NCI-H446 treated with DMSO at 0.1 percent for 48 hours (cell line): ENCODE measurements at regions not wholly inside any gene's neighbourhood (a gene's known extent, or its start where the extent isn't known, plus 50 kb on each side); places are given as distances from the start of the nearest gene placed in this dataset.
"Not testable (repeated sequence)": the region's sequence is repeated elsewhere in the genome, so short reads cannot be mapped to it uniquely, and the experiment has no call there.

Source experiments
- DNase-seq: peaks from one replicate; lab custom pipeline; 2025; lab: John Stamatoyannopoulos, UW

DNA sequence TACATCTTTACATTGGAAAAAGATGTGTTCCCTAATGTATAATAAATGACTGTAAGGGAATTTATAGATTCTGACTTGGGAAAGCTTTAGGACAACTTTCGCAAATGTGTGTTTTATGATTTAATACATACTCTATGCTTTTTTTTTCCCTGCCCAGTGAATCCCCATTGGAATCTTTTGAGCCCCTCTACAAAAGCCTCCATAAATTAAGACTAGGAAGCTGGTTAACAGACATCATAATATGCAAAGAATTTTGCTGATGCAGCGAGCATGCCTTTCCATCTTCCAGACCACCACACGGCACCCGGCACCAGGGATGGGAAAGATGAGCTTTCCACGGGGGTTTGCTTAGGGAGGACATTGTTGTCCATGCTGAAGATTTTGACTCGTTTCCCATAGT lies 156.1 kb upstream of the IVNS1ABP start:
- no peak for DNase-seq

DNA sequence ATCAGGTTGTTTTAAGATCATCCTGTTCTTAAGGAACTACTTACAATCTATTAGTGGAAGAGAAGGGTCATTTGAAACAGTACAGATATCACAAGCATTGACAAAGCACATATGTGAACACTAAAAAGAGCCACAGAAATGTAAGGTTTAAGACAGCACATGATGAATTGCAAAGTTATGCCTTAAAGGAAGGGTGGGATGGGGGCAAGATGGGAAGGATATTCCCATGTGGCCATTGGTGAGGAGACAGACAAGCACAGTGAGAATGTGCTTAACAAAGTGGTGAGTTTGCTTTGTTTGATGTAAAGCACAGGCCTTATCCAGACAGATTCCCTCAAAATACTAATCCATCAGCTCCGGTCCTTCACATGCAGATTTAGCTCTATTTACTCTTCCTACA lies 151.6 kb upstream of the IVNS1ABP start:
- no peak for DNase-seq

- DNase-seq, result no peak
Observed at GRCh38 chr1:185467122-185467521, 150.1 kb upstream of the IVNS1ABP start.

DNA sequence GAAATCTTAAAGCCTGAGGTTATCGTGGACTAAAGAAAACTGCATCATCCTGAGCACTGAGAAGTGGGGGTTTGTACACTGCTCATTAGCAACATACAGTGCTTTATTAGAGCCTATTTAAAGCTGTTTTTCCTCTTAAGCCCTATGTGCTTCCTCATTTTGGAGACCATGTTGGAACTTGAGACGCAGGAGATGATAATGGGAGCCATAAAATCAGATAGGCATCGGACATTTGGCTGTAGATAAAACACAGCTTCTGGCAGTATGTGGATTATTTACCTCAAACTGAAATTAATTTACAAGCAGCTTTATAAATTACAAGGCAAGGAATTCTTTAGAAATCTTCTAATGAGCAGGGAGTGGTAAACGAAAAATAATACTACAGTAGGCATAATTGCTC lies 147.7 kb upstream of the IVNS1ABP start:
- DNase-seq, result no peak

DNA sequence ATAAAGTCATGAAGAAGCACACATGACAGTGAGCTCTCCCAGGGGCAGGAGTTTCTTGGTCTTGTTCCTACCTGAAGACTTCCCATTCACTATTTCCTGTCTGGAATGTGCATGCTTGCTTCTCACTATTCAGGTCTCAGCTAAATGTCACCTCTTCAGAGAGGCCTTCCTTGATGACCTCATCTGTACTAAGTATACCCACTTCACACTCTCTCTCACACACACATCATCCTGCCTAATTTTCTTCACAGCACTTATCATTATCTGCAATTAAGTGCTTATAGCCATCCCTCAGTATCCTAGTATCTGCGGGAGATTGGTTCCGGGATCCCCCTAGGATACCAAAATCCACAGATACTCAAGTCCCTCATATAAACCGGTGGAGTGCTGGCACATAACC lies 146.4 kb upstream of the IVNS1ABP start:
- no peak for DNase-seq

DNA sequence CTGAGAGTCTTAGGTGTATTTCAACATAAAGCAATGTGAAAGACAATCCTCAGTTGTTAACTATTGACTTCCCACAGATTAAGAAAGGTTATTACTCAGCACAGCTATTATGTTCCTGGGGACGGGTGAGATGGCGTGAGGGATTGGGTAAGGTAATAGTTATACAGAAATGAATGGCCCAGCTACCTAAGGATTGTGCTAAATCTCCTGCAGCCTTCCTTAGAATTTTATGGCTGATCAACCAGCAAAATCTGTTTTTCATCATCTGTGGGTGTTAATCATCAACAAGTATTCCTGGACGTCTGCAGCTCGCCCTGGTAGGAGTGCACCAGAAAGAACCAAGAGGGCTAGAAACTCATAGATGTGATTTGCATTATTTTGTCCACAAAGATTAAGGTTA lies 146.0 kb upstream of the IVNS1ABP start:
- no peak for DNase-seq

DNA sequence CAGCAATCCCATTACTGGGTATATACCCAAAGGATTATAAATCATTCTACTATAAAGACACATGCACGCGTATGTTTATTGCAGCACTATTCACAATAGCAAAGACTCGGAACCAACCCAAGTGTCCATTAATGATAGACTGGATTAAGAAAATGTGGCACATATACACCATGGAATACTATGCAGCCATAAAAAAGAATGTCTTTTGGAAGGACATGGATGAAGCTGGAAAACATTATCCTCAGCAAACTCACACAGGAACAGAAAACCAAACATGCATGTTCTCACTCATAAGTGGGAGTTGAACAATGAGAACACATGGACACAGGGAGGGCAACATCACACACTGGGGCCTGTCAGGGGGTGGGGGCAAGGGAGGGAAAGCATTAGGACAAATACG lies 143.7 kb upstream of the IVNS1ABP start:
- DNase-seq, result not testable (repeated sequence)

DNA sequence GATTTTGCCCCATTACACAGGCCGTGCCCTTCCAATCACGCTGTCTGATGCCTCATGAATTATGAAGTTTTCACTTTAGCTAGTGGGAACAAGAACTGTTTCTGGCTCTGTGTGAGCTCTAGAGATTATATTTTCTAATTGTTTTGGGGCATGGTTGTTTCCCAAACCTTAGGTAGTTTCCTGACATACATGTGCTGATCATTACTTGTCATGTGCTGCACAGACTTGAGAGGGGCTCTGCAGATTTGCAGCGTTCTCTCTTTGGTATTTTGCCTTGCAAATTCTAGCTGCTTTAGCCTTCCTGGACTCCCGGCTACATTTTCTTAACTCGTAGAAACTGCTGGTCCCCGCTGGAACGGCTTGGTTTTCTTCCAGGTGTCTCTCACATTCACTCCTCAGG lies 142.1 kb upstream of the IVNS1ABP start:
- no peak for DNase-seq

GRCh38 chr1:185458670-185459069 lies 141.6 kb upstream of the IVNS1ABP start:
- no peak for DNase-seq

DNA sequence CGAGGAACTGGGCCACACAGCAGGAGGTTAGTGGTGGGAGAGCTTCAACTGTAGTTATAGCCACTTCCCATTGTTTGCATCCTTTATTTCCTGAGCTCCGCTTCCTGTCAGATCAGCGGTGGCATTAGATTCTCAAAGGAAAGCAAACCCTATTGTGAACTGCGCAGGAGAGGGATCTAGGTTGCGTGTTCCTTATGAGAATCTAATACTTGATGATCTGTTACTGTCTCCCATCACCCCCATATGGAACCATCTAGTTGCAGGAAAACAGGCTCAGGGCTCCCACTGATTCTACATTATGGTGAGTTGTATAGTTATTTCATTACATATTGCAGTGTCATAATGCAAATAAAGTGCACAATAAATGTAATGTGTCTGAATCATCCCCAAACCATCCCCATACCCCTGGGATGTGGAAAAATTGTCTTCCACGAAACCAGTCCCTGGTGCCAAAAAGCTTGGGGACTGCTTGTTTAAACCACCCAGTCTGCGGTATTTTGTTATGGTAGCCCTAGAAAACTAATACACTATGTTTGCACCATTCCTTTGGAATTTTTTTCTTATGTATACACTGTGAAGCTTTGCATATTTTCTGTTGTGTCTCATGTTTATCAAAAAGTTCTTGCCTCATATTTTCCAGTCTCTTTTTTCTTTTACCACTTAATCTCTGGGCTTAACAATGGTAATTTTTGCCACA lies 136.6 kb upstream of the IVNS1ABP start:
- no peak for DNase-seq

GRCh38 chr1:185450917-185451316 lies 133.9 kb upstream of the IVNS1ABP start:
- DNase-seq, result no peak

- DNase-seq, result no peak
Observed at GRCh38 chr1:185450060-185450788, 133.2 kb upstream of the IVNS1ABP start.

GRCh38 chr1:185449378-185450059 lies 132.5 kb upstream of the IVNS1ABP start:
- DNase-seq, result no peak

DNA sequence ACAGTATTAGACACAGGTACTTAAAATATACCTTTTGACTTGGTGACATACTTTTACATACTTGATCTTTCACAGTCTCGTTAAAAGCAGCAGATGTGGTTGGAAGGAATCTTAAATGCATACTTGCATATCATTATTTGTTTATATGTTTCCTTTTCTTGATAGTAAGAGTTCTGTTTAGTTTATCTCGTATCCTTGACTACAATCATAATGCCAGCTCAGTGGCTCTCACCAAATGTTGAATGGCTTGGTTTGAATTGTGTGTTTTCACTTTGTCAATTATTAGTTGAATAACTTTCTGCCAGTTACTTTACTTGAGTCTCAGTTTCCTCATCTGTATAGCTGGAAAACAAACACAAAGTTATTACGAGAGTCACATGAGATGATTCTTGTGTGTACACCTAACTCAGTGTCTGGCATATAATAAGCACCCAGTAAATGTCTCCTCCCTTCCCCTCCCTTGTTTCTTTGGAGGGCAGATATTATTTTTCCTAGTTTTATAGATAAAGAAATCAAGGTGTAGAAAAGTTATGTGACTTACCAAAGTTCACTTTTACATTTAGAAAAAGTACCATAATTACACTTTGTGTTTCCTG lies 131.6 kb upstream of the IVNS1ABP start:
- DNase-seq, result no peak

DNA sequence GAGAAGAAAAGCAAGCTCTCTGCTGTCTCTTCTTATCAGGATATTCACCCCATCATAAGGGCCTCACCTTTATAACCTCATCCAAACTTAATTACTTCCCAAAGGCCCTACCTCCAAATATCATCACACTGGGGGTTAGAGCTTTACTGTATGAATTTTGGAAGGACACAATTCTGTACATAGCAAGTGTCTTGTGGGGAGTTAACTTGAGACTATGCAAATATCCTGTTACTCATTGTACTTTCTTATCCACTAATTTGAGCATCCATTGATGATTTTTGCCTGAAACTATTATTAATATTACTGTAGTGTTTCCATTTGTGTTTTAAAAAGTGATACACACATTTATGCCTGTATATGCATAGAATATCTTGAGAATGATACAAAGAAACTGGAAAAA lies 129.1 kb upstream of the IVNS1ABP start:
- no peak for DNase-seq

DNA sequence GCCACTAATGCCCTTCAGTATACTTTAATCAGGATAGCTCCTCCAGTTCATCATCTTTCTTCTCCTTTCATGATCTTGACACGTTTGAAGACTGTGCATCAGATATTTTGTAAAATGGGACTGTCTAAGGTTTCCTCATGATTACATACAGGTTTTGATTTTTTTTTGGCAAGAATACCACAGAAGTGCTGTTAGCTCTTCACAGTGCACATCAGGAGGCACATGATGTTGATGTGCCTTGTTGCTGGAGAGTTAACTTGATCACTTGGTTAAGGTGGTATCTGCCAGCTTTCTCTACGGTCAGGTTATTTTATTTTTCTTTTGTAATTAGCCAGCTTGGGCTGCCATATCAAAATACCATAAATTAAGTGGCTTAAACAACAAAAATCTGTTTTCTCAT lies 128.6 kb upstream of the IVNS1ABP start:
- no peak for DNase-seq

- no peak for DNase-seq
Observed at GRCh38 chr1:185444676-185445075, 127.6 kb upstream of the IVNS1ABP start.

GRCh38 chr1:185442050-185442449 lies 125.0 kb upstream of the IVNS1ABP start:
- DNase-seq, result no peak

DNA sequence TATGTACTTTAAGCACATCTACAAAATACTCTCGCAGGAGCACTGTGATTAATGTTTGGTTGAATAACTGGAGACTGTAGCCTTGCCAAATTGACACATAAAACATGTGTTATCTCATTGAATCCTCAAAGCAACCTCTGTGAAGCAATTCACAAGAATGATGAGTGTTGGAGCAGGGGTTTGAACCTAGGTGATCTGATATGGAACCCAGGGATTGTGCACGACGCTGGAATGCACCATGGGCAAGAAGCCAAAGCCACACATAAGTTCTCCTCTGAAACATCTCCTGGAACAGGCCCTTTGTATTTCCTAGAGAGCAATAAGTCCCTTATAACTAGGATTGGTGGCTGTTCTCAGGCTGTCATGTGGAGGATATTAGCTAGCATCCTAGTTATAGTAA lies 124.6 kb upstream of the IVNS1ABP start:
- no peak for DNase-seq

GRCh38 chr1:185440877-185441276 lies 123.8 kb upstream of the IVNS1ABP start:
- DNase-seq, result no peak

GRCh38 chr1:185439727-185440415 lies 122.8 kb upstream of the IVNS1ABP start:
- DNase-seq, result no peak

GRCh38 chr1:185438936-185439335 lies 121.9 kb upstream of the IVNS1ABP start:
- DNase-seq, result no peak
